T-helper 17 cell (primary cell): ENCODE measurements at regions not wholly inside any gene's neighbourhood (a gene's known extent, or its start where the extent isn't known, plus 50 kb on each side); places are given as distances from the start of the nearest gene placed in this dataset.

Experiments used
- ATAC-seq: fragments of 150-1000 bp; cut with Tn5 transposase; 2 replicates; pipeline ENCODE4 v1.10.0; 2021; ENCODE audit warnings: mild to moderate bottlenecking, moderate library complexity
- DNase-seq, 3 donors: peaks; one replicate each; pipeline versions ENCODE4 v3.0.0 to v3.0.0-alpha.2; 2020 to 2021
- H3K9me3 ChIP-seq: one replicate; pipeline ENCODE4 v1.7.0; 2013; ENCODE audit warnings: low read length, mild to moderate bottlenecking; ENCODE audit not compliant: control insufficient read depth, poor library complexity, severe bottlenecking
- H3K27ac Mint-ChIP-seq: one replicate; pipeline ENCODE4 v1.8.0; 2022; ENCODE audit warnings: mild to moderate bottlenecking, moderate library complexity, mixed read lengths
- H3K27me3 Mint-ChIP-seq: one replicate; pipeline ENCODE4 v1.8.0; 2022; ENCODE audit warnings: mixed read lengths
- H3K36me3 Mint-ChIP-seq: one replicate; pipeline ENCODE4 v1.8.0; 2022; ENCODE audit warnings: low read depth, mixed read lengths
- H3K4me1 Mint-ChIP-seq: one replicate; pipeline ENCODE4 v1.8.0; 2022; ENCODE audit warnings: mild to moderate bottlenecking, mixed read lengths
- H3K4me3 Mint-ChIP-seq: one replicate; pipeline ENCODE4 v1.8.0; 2022; ENCODE audit warnings: mild to moderate bottlenecking, moderate library complexity, mixed read lengths

GRCh38 chr3:157832588-157832987 is 273.6 kb downstream of the SHOX2 start:
- no peak overlapping the region for H3K27ac Mint-ChIP-seq

GRCh38 chr3:157830556-157831236 is 275.5 kb downstream of the SHOX2 start:
- Mint-ChIP-seq H3K36me3 (no peaks in the 10 kb centered on the region), H3K27me3 (no peaks in the 10 kb centered on the region), H3K4me3 (no peak overlapping the region), H3K27ac (no peak overlapping the region), H3K4me1 (no peaks in the 10 kb centered on the region)
- ATAC-seq (no peak), DNase-seq (no peak)
- H3K9me3 ChIP-seq: no peaks in the 10 kb centered on the region

More at GRCh38 chr3:157832588-157832987, 273.6 kb downstream of the SHOX2 start:
- Mint-ChIP-seq H3K27me3 (no peaks in the 10 kb centered on the region), H3K36me3 (no peaks in the 10 kb centered on the region), H3K4me3 (no peak overlapping the region), H3K4me1 (no peaks in the 10 kb centered on the region)
- no peak for ATAC-seq
- no peak for DNase-seq
- H3K9me3 ChIP-seq: no peaks in the 10 kb centered on the region

- H3K4me3 Mint-ChIP-seq: no peak overlapping the region
- no peaks in the 10 kb centered on the region for H3K27me3 Mint-ChIP-seq
- ATAC-seq: no peak
- DNase-seq: no peak
- no peak overlapping the region for H3K27ac Mint-ChIP-seq
- H3K9me3 ChIP-seq: no peaks in the 10 kb centered on the region
- H3K4me1 Mint-ChIP-seq: no peaks in the 10 kb centered on the region
- H3K36me3 Mint-ChIP-seq: no peaks in the 10 kb centered on the region
These were observed 276.4 kb downstream of the SHOX2 start for GRCh38 chr3:157829786-157830185.

GRCh38 chr3:157824281-157824680 is 281.9 kb downstream of the SHOX2 start:
- Mint-ChIP-seq H3K36me3 (no peaks in the 10 kb centered on the region), H3K4me1 (no peaks in the 10 kb centered on the region)

GRCh38 chr3:157823050-157823449 is 283.2 kb downstream of the SHOX2 start:
- no peak for DNase-seq
- no peaks in the 10 kb centered on the region for H3K9me3 ChIP-seq
- ATAC-seq: no peak
- H3K4me1 Mint-ChIP-seq: no peaks in the 10 kb centered on the region
- no peak overlapping the region for H3K27ac Mint-ChIP-seq
- no peaks in the 10 kb centered on the region for H3K27me3 Mint-ChIP-seq
- H3K36me3 Mint-ChIP-seq: no peaks in the 10 kb centered on the region
- no peak overlapping the region for H3K4me3 Mint-ChIP-seq

More at GRCh38 chr3:157824281-157824680, 281.9 kb downstream of the SHOX2 start:
- no peak overlapping the region for H3K27ac Mint-ChIP-seq
- H3K4me3 Mint-ChIP-seq: no peak overlapping the region
- H3K27me3 Mint-ChIP-seq: no peaks in the 10 kb centered on the region
- ATAC-seq: no peak
- H3K9me3 ChIP-seq: no peaks in the 10 kb centered on the region
- no peak for DNase-seq

GRCh38 chr3:157820157-157820517 is 286.1 kb downstream of the SHOX2 start:
- ATAC-seq (no peak), DNase-seq (no peak)
- H3K27me3 Mint-ChIP-seq: no peaks in the 10 kb centered on the region
- no peaks in the 10 kb centered on the region for H3K9me3 ChIP-seq
- no peaks in the 10 kb centered on the region for H3K36me3 Mint-ChIP-seq
- H3K4me3 Mint-ChIP-seq: no peak overlapping the region
- no peaks in the 10 kb centered on the region for H3K4me1 Mint-ChIP-seq
- no peak overlapping the region for H3K27ac Mint-ChIP-seq

GRCh38 chr3:157819270-157820156 is 286.7 kb downstream of the SHOX2 start:
- Mint-ChIP-seq H3K4me3 (no peak overlapping the region), H3K27ac (no peak overlapping the region), H3K4me1 (no peaks in the 10 kb centered on the region), H3K27me3 (no peaks in the 10 kb centered on the region), H3K36me3 (no peaks in the 10 kb centered on the region)
- ATAC-seq (no peak), DNase-seq (no peak)
- H3K9me3 ChIP-seq: no peaks in the 10 kb centered on the region

- no peaks in the 10 kb centered on the region for H3K27me3 Mint-ChIP-seq
- no peaks in the 10 kb centered on the region for H3K9me3 ChIP-seq
- H3K4me3 Mint-ChIP-seq: no peak overlapping the region
- no peaks in the 10 kb centered on the region for H3K4me1 Mint-ChIP-seq
- H3K36me3 Mint-ChIP-seq: no peaks in the 10 kb centered on the region
- DNase-seq: no peak
- ATAC-seq: no peak
- no peak overlapping the region for H3K27ac Mint-ChIP-seq
These were observed 289.3 kb downstream of the SHOX2 start for GRCh38 chr3:157816896-157817295.

- H3K9me3 ChIP-seq: no peaks in the 10 kb centered on the region
- ATAC-seq (no peak), DNase-seq (no peak)
- Mint-ChIP-seq H3K36me3 (no peaks in the 10 kb centered on the region), H3K27me3 (no peaks in the 10 kb centered on the region), H3K4me3 (no peak overlapping the region), H3K4me1 (no peaks in the 10 kb centered on the region), H3K27ac (no peak overlapping the region)
These were observed 289.9 kb downstream of the SHOX2 start for GRCh38 chr3:157816296-157816695.

GRCh38 chr3:157815739-157816138 is 290.5 kb downstream of the SHOX2 start:
- Mint-ChIP-seq H3K27ac (no peak overlapping the region), H3K27me3 (no peaks in the 10 kb centered on the region), H3K4me3 (no peak overlapping the region), H3K36me3 (no peaks in the 10 kb centered on the region), H3K4me1 (no peaks in the 10 kb centered on the region)
- ATAC-seq: no peak
- no peak for DNase-seq
- no peaks in the 10 kb centered on the region for H3K9me3 ChIP-seq

- no peaks in the 10 kb centered on the region for H3K9me3 ChIP-seq
- no peak overlapping the region for H3K27ac Mint-ChIP-seq
- DNase-seq (no peak), ATAC-seq (no peak)
- H3K4me1 Mint-ChIP-seq: no peaks in the 10 kb centered on the region
- no peak overlapping the region for H3K4me3 Mint-ChIP-seq
- no peaks in the 10 kb centered on the region for H3K36me3 Mint-ChIP-seq
- H3K27me3 Mint-ChIP-seq: no peaks in the 10 kb centered on the region
These were observed 295.1 kb downstream of the SHOX2 start for GRCh38 chr3:157810924-157811718.

GRCh38 chr3:157807280-157807679 is 298.9 kb downstream of the SHOX2 start:
- Mint-ChIP-seq H3K4me1 (no peaks in the 10 kb centered on the region), H3K27me3 (no peaks in the 10 kb centered on the region), H3K27ac (no peak overlapping the region), H3K4me3 (no peak overlapping the region), H3K36me3 (no peaks in the 10 kb centered on the region)
- H3K9me3 ChIP-seq: no peaks in the 10 kb centered on the region
- DNase-seq (no peak), ATAC-seq (no peak)

- H3K27me3 Mint-ChIP-seq: no peaks in the 10 kb centered on the region
- no peak for ATAC-seq
- no peaks in the 10 kb centered on the region for H3K9me3 ChIP-seq
- no peak overlapping the region for H3K4me3 Mint-ChIP-seq
- no peak overlapping the region for H3K27ac Mint-ChIP-seq
- no peaks in the 10 kb centered on the region for H3K36me3 Mint-ChIP-seq
- no peak for DNase-seq
- no peaks in the 10 kb centered on the region for H3K4me1 Mint-ChIP-seq
These were observed 300.7 kb downstream of the SHOX2 start for GRCh38 chr3:157805538-157805937.
